ENCODE measurements at regions not wholly inside any gene's neighbourhood (a gene's known extent, or its start where the extent isn't known, plus 50 kb on each side); places are given as distances from the start of the nearest gene placed in this dataset.

DNA sequence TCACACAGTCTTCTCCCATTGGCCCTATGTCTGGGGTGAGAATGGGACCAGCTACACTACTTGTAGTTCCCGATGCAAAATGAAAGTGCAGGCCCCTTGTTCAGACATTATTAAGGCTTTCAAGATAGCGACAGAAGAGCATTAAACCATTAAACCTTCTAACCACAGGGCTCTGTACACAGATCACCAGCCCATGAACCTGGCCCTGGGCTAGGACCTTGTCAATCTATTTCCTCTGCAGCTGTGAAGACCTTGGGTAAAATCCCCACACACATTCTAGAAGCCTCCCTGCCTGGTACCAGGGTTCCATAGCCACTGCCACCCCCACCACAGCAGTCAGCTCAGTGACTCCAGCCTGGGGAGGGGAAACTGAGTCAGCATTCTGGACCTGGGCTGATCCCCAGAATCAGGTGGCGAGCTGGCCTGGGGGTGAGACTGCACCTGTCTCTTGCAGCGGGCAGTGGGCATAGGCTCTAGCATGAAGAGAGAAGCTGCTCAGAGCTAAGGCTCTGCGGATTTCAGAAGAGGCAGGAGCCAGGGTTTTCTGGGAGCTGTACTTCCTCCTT lies 119.7 kb upstream of the LHX1 start:
- DNase-seq, result no peak

DNA sequence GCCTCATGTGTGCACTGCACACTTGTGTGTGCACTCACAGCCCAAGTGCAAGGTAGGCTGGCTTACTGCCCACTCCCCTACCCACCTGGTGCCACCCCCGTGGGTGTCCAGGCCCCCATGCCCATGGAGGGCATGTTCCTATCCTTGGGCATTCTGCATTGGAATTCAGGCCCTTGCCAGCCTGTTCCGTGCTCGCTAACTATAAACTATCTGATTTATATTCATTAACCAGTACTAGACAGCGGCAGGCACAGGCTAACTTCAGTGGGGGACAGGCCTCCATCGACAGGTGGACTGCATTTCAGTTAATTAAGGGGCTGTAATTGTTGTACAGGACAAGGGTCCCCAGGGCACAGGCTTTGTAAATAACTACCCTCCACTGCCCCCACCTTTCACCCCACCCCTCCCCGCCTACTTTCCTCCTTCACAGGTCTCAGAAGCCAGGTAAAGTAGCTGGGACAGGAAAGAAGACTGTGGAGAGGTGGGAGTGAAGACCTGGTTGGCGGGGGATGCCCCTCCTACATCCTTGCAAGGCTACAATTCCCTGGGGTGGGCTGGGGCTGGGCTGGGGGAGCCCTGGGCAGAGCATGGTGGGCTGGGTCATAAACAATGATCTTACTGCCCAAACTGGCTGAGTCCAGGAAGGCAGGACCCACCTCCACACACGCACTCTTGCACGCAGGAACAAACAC lies 119.0 kb upstream of the LHX1 start:
- DNase-seq, result no peak

DNA sequence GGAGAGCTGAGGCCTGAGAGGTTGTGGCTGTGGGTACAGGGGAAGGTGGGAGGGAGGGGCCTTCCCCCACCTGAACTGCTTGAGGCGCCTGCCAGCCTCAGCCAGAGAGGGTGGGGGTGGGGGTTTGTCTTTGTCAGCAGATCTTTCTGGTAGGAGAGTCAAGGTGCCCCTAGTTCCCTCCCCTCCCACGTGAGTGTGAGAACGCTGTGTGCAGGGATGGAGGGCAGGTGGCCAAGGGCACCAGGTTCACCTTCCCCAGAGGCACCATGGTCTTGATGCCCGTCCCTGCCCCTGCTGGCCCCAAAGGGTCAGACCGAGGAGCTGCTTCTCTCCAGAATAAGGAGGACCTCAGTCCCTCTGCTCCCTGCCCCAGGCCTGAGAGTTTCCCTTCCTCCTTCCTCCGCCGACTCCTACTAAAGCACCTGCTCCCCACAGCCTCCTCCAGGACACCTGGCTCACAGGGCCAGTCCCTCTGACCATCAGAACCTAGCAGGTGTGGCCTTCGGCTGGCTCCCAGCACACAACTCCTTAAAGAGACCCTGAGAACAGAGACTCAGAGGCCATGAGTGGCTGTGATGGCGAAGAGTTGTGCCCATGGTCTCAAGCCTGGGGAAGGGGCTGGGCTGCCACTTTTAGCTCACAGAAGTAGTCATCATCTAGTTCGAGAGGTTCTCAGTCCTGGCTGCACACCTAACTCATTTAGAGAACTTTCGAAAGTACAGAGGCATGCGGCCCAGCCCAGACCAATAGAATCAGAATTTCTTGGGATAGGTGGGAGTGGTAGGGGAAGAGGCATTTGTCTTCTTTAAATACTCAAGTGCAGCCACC lies 113.2 kb upstream of the LHX1 start:
- DNase-seq, result no peak

DNA sequence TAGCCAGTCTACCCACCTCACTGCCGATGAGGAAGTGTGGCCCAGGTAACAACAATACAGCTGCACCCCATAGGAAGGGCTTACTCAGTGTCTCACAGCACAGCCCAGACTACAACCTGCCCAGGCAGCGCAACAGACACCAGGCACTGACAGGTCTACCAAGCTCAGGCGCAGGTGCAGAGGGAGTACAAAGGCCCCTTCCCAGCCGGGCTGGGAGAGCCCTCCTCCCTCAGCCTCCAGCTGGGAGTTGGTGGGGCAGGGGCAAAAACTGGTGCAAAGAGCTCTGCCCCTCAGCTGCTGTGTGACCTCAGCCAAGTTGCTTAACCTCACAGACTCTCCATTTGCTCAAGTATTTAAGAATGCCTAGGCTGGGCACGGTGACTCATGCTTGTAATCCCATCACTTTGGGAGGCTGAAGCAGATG lies 112.6 kb upstream of the LHX1 start:
- DNase-seq, result no peak

DNA sequence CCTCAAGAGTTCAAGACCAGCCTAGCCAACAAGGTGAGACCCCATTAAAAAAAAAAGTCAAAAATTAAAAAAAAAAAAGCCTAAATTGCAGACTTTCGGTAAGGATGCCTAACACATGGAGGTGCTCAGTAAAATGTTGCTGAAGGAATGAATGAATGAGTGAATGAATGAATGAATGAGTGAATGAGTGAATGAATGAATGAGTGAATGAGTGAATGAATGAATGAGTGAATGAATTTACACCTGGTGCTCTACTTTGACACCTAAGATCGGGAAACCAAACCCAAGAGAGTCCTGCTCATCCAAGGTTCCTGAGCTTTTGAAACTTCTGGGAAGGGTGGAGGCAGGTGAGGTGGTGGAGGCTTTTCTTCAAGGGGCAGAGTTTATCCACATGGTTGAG lies 112.2 kb upstream of the LHX1 start:
- no peak for DNase-seq

DNA sequence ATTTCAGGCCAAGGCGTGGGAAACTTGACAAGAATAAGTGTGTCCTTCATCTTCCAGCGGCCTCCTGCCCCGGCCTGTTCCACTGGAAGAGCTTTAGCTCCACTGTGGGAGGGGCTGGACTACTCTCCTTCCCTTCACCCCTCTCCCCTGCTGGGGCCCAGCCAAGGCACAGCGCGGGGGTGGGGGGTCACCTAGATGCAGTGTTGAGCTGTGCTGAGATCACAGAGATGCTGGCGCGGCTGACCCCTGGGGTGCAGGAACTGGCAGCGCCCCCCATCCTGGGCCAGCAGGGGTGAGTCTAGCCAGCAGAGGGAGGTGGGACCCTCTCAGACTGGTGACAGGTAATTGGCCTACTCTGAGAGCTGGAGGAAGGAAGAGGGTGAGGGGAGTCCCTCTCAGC lies 111.8 kb upstream of the LHX1 start:
- no peak for DNase-seq

DNA sequence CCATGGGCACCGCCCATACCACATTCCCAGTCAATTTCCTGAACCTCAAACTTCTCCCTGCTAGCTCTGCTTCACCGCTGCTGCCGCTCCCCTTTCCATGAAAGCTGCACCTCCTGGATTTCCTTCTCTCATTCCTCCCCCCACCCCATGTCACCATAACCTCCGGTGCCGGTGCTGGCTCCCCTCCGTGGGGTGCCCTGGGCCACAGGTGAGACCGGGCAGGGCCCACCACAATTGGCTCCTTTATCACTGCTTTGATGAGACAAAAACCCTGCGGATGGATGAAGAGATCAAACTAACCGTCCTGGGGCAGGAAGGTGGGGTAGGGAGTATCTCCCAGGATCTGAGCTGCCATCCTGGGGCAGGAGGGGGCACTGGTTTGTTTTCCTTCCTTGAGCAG lies 111.3 kb upstream of the LHX1 start:
- DNase-seq, result no peak

DNA sequence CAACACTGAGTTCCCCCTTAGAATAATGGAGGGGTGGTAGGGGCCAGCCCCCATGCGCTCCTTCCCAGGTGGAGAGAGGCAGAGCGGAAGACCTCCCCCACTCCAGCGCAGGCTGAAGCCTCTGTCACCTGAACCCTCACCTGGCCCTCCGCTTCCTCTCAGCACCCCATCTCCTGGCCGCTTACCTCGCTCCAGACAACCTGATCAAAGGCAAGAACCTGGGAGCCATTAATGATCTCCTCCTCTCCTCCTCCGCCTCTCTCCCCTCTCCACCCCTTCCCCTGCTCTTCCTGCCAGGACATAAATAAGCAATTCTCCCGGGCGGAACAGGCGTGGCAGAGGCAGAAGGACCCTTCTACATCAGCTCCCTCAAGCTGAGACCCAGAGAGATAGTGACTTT lies 110.2 kb upstream of the LHX1 start:
- DNase-seq, result no peak

DNA sequence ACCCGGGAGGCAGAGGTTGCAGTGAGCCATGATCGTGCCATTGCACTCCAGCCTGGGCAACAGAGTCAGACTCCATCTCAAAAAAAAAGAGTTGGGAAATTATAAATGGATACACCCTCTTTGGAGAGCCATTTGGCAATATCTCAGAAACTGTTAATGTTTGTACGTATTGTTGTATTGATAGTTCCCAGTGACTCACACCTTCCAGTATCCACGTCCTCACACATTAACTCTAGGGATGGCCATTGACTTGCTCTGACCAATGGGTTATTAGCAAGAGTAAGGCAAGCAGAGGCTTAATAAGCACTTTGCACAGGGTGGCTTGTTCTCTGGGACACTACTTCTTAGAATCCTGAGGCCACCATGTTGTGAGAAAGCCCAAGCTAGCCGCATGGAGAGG lies 107.6 kb upstream of the LHX1 start:
- DNase-seq, result no peak

DNA sequence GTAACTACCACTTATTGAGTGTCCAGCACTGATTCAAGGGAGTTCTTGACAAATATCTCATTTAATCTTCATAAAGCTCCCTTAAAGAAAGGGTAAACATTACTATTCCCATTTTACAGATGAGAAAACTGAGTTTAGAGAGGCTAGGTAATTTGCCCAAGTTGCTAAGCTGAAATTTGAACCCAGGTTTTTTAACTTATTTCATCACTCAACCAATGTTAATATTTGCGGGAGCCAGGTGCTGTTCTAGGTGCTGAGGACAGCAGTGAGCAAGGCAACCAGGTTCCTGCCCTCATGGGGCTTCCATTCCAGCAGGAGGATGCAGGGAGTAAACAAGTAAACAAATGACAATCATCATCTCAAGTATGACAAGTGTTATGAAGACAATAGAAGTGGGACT lies 104.0 kb upstream of the LHX1 start:
- DNase-seq, result no peak

DNA sequence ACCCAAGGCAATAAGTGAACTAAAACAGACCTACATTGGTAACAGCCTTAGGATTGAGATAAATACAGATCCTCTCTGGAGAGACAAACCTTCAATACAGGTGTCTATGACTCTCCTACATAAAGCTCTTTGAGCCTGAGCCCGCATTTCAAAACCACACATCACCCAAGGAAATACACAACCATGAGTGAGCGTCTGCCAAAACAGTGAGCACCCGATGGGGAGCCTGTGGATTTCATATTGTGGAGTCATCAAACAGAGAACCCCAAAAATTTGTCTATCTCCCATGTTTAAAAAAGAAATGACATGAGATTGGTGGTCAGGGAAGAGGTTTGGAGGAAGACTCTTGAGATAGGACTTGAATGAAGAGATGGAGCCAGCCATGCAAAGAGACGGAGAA lies 102.2 kb upstream of the LHX1 start:
- no peak for DNase-seq

DNA sequence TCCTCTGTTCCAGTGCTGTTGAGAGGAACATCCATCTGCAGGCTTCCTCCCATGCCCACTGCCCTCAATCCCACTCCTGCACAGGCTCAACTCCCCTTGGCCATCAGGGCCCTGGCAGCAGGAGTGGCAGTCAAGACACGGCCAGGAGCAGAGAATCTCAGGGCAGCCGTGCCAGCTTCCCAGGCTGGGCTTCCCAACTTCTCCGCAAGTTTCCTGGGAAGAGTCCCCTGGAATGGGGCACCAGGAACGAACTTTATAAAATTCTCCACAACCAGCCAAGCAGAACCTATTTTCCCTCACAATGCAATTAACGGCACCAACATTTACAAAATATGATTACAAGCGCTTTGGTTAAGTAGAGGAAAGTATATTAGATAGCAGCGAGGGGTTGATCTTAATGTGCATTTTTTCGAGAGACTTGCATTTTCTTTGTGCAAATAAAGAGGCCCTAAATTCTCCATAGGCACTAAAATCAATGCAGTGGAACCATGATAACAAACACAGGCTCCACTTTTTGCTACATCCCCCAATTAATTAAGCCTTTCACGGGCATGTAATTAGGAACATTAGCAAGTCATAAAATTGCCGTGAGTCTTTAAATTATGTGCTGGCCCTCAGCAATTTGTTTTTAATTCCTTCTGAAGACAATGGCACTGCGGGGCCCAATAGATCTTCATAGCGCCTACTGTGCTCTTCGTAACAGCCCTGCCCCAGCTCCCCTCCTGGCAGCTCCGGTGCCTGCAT lies 99.9 kb upstream of the LHX1 start:
- no peak for DNase-seq

DNA sequence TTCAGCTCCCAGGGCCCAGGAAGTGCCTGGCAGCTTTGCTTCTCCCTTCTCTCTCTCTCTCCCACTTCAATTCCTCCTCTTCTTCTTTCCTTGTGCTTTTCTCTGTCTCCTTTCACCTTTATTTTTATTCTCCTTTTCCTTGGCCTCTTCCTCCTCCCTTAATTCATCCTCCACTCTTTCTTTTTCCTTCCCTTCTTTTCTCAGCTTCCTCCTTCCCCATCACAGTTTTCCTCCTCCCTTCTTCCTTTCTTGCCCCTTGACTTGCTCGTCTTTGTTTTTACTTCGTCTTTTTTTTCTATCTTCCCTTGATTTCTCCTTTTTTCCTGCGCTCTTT lies 99.4 kb upstream of the LHX1 start:
- no peak for DNase-seq

DNA sequence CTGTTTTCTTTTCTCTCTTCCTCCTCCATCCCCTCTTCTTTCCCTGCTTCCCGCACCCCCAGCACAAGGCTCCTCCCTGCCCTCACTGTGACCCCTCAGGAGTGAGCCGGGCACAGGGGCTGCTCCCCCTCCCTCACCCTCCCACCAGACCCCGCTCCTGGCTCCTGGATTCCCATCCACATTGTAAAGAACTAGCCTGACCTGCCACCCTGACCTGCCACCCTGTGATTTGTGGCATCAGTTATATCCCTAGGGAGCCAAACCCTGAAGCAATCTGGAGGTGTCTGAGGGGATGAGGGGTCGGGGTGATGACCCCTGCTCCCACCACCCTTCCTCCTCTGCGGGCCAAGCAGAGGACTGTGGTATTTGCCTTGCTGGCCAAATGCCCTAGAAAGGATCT lies 98.0 kb upstream of the LHX1 start:
- no peak for DNase-seq

DNA sequence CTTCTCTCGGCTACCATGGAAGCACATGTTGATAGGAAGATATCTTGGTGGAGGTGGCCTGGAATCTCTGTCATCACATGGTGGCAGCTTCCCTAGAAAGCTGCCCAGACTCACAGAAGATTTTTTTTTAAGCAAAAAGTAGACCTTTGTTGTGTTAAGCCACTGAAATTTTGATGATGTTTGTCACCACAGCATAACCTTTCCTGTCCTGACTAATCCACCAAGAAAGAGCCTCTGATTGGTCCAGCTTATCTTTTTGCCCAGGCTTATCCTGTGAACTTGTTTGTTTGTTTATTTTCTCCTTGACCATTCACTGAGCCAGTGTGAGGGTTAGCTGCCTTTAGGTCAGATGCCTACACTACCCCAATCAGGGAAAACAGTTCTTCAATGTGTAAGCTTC lies 96.5 kb upstream of the LHX1 start:
- DNase-seq, result no peak

DNA sequence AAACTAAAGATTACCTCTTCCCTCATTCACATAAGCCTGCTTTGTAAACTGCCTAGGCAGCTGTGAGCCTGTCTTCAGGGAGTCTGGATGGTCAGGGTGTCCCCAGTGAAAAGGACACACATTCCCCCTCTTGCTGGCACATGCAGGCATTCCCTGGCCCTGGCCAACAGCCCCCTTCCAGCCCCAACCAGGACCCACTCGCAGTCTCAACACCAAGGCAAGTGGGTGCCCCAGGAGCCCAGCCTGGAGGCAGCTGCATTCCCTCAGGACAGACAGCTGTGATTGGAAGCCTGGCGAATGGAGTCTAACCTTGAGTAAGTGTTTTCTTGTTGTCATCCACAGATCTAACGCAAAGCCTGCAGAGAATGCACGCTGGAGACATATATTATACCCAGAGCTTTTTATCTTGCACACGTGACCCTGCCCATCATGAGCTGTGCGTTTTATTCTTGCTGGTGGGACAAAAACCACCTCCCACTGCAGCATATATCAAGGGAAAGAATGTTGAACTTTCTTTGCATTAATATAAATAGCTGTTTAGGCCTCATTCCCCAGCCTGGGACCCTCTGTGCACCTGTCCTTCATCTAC lies 95.0 kb upstream of the LHX1 start:
- DNase-seq, result no peak

DNA sequence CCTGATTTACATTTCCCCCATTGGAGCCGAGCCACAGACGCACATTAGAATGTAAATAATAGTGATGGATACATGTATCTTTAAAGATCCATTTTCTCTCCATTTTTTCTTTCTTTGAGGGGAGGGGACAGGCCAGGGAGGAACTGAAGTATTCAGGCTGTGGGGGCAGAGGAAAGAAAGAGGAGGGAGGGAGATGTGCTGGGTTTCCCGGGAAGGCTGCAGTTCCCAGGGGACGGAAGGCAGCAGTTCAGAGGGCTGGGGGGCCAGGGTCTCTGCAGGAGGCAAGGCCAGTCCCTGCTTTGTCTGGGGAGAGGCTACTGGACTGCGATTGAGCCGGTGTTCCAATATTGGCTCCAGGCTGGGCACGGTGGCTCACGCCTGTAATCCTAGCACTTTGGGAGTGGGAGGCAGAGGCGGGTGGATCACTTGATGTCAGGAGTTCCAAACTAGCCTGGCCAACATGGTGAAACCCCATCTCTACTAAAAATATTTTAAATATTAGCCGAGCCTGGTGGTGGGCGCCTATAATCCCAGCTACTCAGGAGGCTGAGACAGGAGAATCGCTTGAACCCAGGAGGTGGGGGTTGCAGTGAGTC lies 94.2 kb upstream of the LHX1 start:
- DNase-seq, result no peak

DNA sequence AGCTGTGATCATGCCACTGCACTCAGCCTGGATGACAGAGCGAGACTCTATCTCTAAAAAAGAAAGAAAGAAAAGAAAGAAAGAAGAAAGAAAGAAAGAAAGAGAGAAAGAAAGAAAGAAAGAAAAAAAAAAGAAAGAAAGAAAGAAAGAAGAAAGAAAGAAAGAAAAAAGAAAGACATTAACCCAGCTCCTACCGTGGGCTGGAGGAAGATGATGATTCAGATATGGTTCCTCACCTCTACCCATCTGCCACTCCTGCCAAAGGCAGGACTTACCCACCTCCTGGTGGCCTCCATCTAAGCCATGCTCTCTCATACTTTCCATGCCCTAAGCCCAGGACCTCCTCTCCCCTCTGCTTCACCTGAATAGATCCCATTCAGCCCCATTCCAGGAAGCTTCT lies 93.3 kb upstream of the LHX1 start:
- no peak for DNase-seq

DNA sequence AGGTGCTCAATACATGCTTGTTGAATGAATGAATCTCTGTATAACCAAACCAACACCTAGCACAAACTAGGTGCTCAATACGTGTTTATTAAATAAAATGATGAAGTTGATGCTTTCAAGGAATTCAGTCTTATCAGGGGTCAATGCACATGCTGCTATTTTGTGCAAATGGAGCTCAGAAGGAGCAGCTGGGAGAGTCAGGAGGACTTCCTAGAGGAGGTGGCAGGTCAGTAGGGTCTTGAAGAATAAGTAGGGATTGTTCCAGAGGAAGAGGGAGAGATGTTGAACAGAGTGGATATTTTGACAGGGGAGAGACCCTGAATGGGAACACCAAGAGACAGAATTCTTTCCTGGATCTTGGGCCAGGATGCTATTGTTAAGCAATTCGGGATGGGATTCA lies 92.7 kb upstream of the LHX1 start:
- DNase-seq, result no peak

DNA sequence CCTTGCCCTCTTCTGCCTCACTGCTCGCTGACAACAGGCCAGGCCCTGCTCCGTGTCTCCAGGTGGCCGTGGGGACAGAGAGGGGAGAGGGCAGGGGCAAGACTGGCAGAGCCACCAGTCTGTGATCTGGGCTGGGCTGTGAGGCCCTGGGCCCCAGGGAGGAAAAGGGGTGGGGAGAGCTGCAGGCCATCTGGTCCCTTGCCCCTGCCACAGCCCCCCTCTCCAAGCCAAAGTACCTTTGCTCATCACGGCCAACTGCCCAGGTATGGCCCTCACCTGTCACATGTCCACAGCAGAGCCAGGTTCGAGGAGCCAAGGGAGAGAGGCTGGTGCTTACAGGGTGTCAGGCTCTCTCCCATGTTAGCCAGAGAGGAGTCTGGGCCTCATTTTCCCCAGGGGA lies 91.4 kb upstream of the LHX1 start:
- no peak for DNase-seq

DNA sequence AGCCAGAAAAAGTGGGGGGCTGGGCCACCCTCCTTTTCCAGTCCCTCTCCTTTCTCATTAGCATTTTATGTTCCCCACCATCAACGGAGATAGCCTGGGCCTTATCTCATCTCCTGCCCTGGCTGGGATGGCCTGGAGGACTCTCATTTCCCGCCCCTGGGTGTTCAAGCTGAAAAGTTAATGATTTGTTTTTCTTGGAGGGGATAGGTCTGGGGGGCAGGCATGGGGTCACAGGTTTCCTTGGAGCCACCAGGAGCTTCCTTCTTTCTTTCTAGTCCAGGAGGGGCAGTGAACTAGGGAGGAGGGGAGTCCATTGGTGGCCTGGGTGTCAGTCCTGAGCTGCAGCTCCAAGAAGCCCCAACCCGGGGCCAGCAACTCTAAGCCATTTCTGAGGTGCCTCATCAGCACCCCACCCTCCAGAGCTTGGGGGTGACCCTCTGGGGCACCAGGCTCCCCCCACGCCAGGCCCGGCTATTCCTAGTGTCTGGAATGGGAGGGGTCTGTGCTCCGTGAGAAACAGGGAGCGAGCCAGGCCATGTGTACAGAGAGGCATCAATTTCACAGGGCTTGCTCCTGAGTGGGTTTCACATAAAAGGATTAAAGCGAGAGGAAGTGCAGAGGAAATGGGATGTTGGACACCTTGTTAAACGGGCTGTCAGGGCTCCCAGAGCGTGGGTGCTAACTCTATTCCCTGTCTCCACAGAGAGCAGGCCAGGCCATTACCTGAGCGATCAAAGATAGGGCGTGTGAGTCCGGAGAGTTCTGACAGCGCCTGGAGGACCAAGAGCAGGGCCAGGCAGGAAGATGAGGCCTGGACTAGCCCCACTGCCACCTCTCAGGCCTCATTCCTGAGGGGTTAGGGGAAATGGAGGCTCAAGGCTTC lies 90.6 kb upstream of the LHX1 start:
- DNase-seq, result no peak
